Astrocyte (in vitro differentiated cells and primary cell): ENCODE measurements at regions not wholly inside any gene's neighbourhood (a gene's known extent, or its start where the extent isn't known, plus 50 kb on each side); places are given as distances from the start of the nearest gene placed in this dataset.
"Not testable (repeated sequence)": the region's sequence is repeated elsewhere in the genome, so short reads cannot be mapped to it uniquely, and the experiment has no call there.

ENCODE experiments used
- DNase-seq: peaks from one replicate; pipeline ENCODE4 v3.0.0-alpha.2; 2010; ENCODE audit warnings: low read depth
- FAIRE-seq: peaks from 2 replicates; lab custom pipeline; 2011; peaks lifted over from hg19 to GRCh38; lab: Jason Lieb, UNC
- H2AFZ ChIP-seq: 2 replicates; pipeline ENCODE4 v1.6.0; 2012; ENCODE audit warnings: low read depth, low read length, inconsistent platforms
- H3K27ac ChIP-seq: 2 replicates; pipeline ENCODE4 v1.5.1; 2011; ENCODE audit warnings: low read depth, low read length, inconsistent platforms
- H3K27me3 ChIP-seq: 2 replicates; pipeline ENCODE4 v1.6.0; 2011; ENCODE audit warnings: low read length, inconsistent platforms; ENCODE audit not compliant: insufficient read depth
- H3K36me3 ChIP-seq: 2 replicates; pipeline ENCODE4 v1.5.1; 2011; ENCODE audit warnings: low read length, inconsistent platforms; ENCODE audit not compliant: insufficient read depth
- H3K4me1 ChIP-seq: 2 replicates; pipeline ENCODE4 v1.5.1; 2011; ENCODE audit warnings: low read length, inconsistent platforms; ENCODE audit not compliant: insufficient read depth
- H3K4me2 ChIP-seq: 2 replicates; pipeline ENCODE4 v1.6.0; 2012; ENCODE audit warnings: low read length, inconsistent platforms
- H3K4me3 ChIP-seq: 2 replicates; pipeline ENCODE4 v1.5.1; 2011; ENCODE audit warnings: low read depth, mild to moderate bottlenecking, low read length, inconsistent platforms; ENCODE audit not compliant: insufficient read depth
- H3K79me2 ChIP-seq: 2 replicates; pipeline ENCODE4 v1.6.0; 2012; ENCODE audit warnings: mild to moderate bottlenecking, low read length, inconsistent platforms; ENCODE audit not compliant: insufficient read depth
- H3K9ac ChIP-seq: 2 replicates; pipeline ENCODE4 v1.6.0; 2012; ENCODE audit warnings: mild to moderate bottlenecking, low read length, inconsistent platforms
- H3K9me3 ChIP-seq: 2 replicates; pipeline ENCODE4 v1.5.1; 2012; ENCODE audit warnings: low read depth, mild to moderate bottlenecking, low read length, inconsistent platforms; ENCODE audit not compliant: insufficient read depth
- H4K20me1 ChIP-seq: 2 replicates; pipeline ENCODE4 v1.6.0; 2012; ENCODE audit warnings: low read length, inconsistent platforms; ENCODE audit not compliant: insufficient read depth
- H3K27ac Mint-ChIP-seq: one replicate; pipeline ENCODE4 v1.8.0; 2021; ENCODE audit warnings: mild to moderate bottlenecking, mixed read lengths; ENCODE audit not compliant: unreplicated experiment
- H3K27me3 Mint-ChIP-seq: one replicate; pipeline ENCODE4 v1.8.0; 2021; ENCODE audit warnings: low read depth, mixed read lengths; ENCODE audit not compliant: unreplicated experiment
- H3K36me3 Mint-ChIP-seq: one replicate; pipeline ENCODE4 v1.8.0; 2021; ENCODE audit warnings: low read depth, mixed read lengths; ENCODE audit not compliant: unreplicated experiment
- H3K4me1 Mint-ChIP-seq: one replicate; pipeline ENCODE4 v1.8.0; 2021; ENCODE audit warnings: low read depth, mixed read lengths; ENCODE audit not compliant: unreplicated experiment
- H3K4me3 Mint-ChIP-seq: one replicate; pipeline ENCODE4 v1.8.0; 2021; ENCODE audit warnings: mild to moderate bottlenecking, moderate library complexity, mixed read lengths; ENCODE audit not compliant: unreplicated experiment
- H3K9me3 Mint-ChIP-seq: one replicate; pipeline ENCODE4 v1.8.0; 2021; ENCODE audit warnings: mild to moderate bottlenecking, mixed read lengths; ENCODE audit not compliant: unreplicated experiment
- CTCF ChIP-seq: IDR thresholded peaks from 2 replicates; pipeline ENCODE4 v1.5.1; 2011; ENCODE audit warnings: low read depth, mild to moderate bottlenecking, inconsistent platforms, low read length, moderate library complexity; ENCODE audit not compliant: insufficient read depth
- EZH2 ChIP-seq: IDR thresholded peaks from 2 replicates; pipeline ENCODE4 v1.6.1; 2012; ENCODE audit warnings: mild to moderate bottlenecking, low read length, inconsistent platforms; ENCODE audit not compliant: insufficient read depth

DNA sequence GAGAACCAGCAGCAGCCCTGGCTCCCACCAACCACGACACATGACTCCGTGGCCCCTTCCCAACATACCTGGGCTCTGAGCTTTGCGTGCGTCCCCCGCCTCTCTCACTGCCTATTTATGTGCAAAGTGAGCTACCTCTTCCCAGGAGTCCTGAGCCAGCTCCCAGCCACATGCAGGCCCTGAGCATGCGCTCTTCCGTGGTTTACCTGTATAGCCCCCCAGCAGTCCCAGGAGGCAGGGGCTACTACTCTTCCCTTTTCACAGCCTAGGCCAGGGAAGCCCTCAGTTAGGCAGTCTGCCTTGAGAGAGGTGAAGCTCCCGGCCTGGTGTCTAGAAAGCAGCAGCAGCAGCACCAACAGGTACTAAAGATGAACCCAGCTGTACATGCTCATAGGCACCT is 114.8 kb upstream of the CDYL start:
- Histone ChIP-seq H3K4me2 (no peak overlapping the region), H3K9ac (no peak overlapping the region), H3K27me3 (no peaks in the 10 kb centered on the region), H3K4me3 (no peak overlapping the region), H2AFZ (no peak overlapping the region), H3K4me1 (peaks cover 18% of the 10 kb centered on the region), H3K27ac (no peak overlapping the region), H3K9me3 (peaks cover 2% of the 10 kb centered on the region), H3K36me3 (no peaks in the 10 kb centered on the region), H3K79me2 (no peaks in the 10 kb centered on the region), H4K20me1 (no peaks in the 10 kb centered on the region)
- H3K27me3 Mint-ChIP-seq: peaks cover 4% of the 10 kb centered on the region
- FAIRE-seq (no peak), DNase-seq (no peak)
- H3K4me1 Mint-ChIP-seq: peaks cover 17% of the 10 kb centered on the region
- no peaks in the 10 kb centered on the region for H3K36me3 Mint-ChIP-seq
- no peak overlapping the region for H3K4me3 Mint-ChIP-seq
- no peak for TF ChIP-seq CTCF
- no peak for TF ChIP-seq EZH2
- H3K9me3 Mint-ChIP-seq: peaks cover 6% of the 10 kb centered on the region
- H3K27ac Mint-ChIP-seq: no peak overlapping the region

GRCh38 chr6:4660377-4661321 is 115.6 kb upstream of the CDYL start:
- no peak for FAIRE-seq
- Histone ChIP-seq H3K27ac (no peak overlapping the region), H3K79me2 (no peaks in the 10 kb centered on the region), H3K4me3 (no peak overlapping the region), H3K9ac (no peak overlapping the region), H3K27me3 (no peaks in the 10 kb centered on the region), H3K9me3 (peaks cover 2% of the 10 kb centered on the region), H4K20me1 (no peaks in the 10 kb centered on the region), H3K4me2 (no peak overlapping the region), H3K4me1 (peaks cover 12% of the 10 kb centered on the region), H2AFZ (no peak overlapping the region), H3K36me3 (no peaks in the 10 kb centered on the region)
- H3K4me3 Mint-ChIP-seq: no peak overlapping the region
- H3K27me3 Mint-ChIP-seq: peaks cover 4% of the 10 kb centered on the region
- TF ChIP-seq CTCF: no peak
- DNase-seq: no peak
- peaks cover 17% of the 10 kb centered on the region for H3K4me1 Mint-ChIP-seq
- peaks cover 6% of the 10 kb centered on the region for H3K9me3 Mint-ChIP-seq
- H3K36me3 Mint-ChIP-seq: no peaks in the 10 kb centered on the region
- no peak overlapping the region for H3K27ac Mint-ChIP-seq

DNA sequence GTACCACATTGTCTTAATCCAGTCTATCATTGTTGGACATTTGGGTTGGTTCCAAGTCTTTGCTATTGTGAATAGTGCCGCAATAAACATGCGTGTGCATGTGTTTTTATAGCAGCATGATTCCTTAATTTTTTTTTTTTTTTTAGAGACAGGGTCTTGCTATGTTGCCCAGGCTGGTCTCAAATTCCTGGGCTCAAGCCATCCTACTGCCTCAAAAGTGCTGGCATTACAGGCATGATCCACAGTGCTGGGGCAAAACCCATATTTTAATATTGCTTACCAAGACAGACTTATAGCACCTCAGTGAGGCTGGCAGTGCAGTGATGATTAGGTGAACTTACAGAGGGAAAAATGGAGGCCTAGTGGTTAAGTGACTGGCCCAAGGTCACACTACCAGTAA is 116.5 kb upstream of the CDYL start:
- H4K20me1 ChIP-seq, H3K27ac ChIP-seq, DNase-seq, H3K36me3 Mint-ChIP-seq, H3K4me1 ChIP-seq, H3K27me3 ChIP-seq, H3K79me2 ChIP-seq, H3K9me3 Mint-ChIP-seq, FAIRE-seq, H3K4me3 ChIP-seq, H3K27ac Mint-ChIP-seq, H2AFZ ChIP-seq, H3K4me2 ChIP-seq, H3K9me3 ChIP-seq, H3K36me3 ChIP-seq, H3K27me3 Mint-ChIP-seq, H3K4me3 Mint-ChIP-seq, H3K9ac ChIP-seq: not testable (repeated sequence)
- H3K4me1 Mint-ChIP-seq: peaks cover 18% of the 10 kb centered on the region
